ENCODE measurements at regions not wholly inside any gene's neighbourhood (a gene's known extent, or its start where the extent isn't known, plus 50 kb on each side); places are given as distances from the start of the nearest gene placed in this dataset.

GRCh38 chr11:134768463-134768862 lies 356.4 kb upstream of the B3GAT1 start:
- intact Hi-C loops (cut with DNase I; ENCODE audit: low total_unique reads) (no loop called here), in situ Hi-C loops (cut with MboI; ENCODE audit: low pct_ligation_motif_present in 1 of 4, low pct_unique_long_range_greater_than_20kb in 1 of 4, low sequenced_read_pairs in 3 of 4) (no loop called here)
- H3K4me3 ChIP-seq, result no peak overlapping the region
- WGBS, 2 donors (ENCODE audit: low coverage in 1 of 2), result 82 to 91% methylated on average over 1 of the region's 1 CpG
- H3K27me3 ChIP-seq, result peaks cover 3% of the 10 kb centered on the region
- DNase-seq, result no peak
- H3K27ac ChIP-seq, result no peak overlapping the region
- no peaks in the 10 kb centered on the region for H3K4me1 ChIP-seq
- H3K36me3 ChIP-seq, result no peaks in the 10 kb centered on the region
- peaks cover 0 to 4% of the 10 kb centered on the region in 2 donors for H3K9me3 ChIP-seq
- TF ChIP-seq POLR2AphosphoS5 (IDR thresholded peaks at IDR 0.05) (no peak), EP300 (IDR thresholded peaks at IDR 0.05; ENCODE audit: low read depth) (no peak), POLR2A (IDR thresholded peaks at IDR 0.05) (no peak)
- TF ChIP-seq, protein P1, sequence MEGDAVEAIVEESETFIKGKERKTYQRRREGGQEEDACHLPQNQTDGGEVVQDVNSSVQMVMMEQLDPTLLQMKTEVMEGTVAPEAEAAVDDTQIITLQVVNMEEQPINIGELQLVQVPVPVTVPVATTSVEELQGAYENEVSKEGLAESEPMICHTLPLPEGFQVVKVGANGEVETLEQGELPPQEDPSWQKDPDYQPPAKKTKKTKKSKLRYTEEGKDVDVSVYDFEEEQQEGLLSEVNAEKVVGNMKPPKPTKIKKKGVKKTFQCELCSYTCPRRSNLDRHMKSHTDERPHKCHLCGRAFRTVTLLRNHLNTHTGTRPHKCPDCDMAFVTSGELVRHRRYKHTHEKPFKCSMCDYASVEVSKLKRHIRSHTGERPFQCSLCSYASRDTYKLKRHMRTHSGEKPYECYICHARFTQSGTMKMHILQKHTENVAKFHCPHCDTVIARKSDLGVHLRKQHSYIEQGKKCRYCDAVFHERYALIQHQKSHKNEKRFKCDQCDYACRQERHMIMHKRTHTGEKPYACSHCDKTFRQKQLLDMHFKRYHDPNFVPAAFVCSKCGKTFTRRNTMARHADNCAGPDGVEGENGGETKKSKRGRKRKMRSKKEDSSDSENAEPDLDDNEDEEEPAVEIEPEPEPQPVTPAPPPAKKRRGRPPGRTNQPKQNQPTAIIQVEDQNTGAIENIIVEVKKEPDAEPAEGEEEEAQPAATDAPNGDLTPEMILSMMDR (IDR thresholded peaks at IDR 0.05), result no peak

DNA sequence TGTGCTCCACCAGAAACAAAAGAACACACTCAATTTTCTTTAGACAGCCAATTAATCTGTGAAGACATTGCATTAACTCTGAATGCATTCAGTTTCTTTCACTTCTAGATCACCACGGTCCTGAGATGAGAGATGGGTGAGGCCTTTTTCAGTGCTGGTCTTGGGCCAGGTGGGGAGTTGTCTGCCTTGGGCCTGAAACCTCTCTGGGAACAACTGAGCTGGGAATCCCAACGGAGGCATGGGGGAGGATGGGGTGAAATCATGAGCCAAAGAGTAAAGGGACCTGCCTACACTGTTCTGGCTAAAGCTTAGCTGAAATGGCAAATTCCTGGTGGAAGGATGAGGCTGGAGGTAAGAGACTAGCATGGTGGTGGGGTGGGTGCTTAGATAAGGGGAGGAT lies 353.5 kb upstream of the B3GAT1 start:
- Histone ChIP-seq H3K27ac (no peak overlapping the region), H3K27me3 (peaks cover 3% of the 10 kb centered on the region), H3K36me3 (no peaks in the 10 kb centered on the region), H3K9me3 (peaks cover 0 to 4% of the 10 kb centered on the region in 2 donors), H3K4me3 (no peak overlapping the region), H3K4me1 (no peaks in the 10 kb centered on the region)
- intact Hi-C loops (cut with DNase I; ENCODE audit: low total_unique reads), result no loop called here
- TF ChIP-seq, protein P1 (IDR thresholded peaks at IDR 0.05), result no peak
- TF ChIP-seq POLR2A (IDR thresholded peaks at IDR 0.05) (no peak), POLR2AphosphoS5 (IDR thresholded peaks at IDR 0.05) (no peak), EP300 (IDR thresholded peaks at IDR 0.05; ENCODE audit: low read depth) (no peak)
- no peak for DNase-seq
- 51 to 67% methylated on average over 1 to 2 of the region's 2 CpGs for WGBS, 2 donors (ENCODE audit: low coverage in 1 of 2)
- in situ Hi-C loops (cut with MboI; ENCODE audit: low pct_ligation_motif_present in 1 of 4, low pct_unique_long_range_greater_than_20kb in 1 of 4, low sequenced_read_pairs in 3 of 4), result no loop called here

DNA sequence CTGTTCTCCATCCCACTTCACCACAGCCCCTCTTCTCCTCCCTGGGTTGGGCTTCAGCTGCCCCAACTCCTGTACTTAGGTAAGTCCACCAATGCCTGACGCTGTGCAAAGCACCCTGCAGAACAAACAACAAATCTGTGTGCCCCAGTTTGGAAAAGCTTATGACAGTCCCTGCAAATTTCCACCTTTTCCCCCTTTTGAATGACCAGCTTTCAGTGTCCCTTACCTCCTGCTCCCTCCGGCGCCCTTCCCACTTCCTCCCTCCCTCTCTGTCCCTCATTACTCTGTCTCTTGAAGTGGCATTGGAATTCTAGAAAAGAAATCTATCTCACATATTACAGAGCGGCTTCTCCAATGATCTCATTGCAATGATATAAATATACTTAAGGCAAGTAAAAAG lies 352.9 kb upstream of the B3GAT1 start:
- no peaks in the 10 kb centered on the region for H3K4me1 ChIP-seq
- H3K27me3 ChIP-seq, result peaks cover 3% of the 10 kb centered on the region
- in situ Hi-C loops (cut with MboI; ENCODE audit: low pct_ligation_motif_present in 1 of 4, low pct_unique_long_range_greater_than_20kb in 1 of 4, low sequenced_read_pairs in 3 of 4), result no loop called here
- no peak overlapping the region for H3K4me3 ChIP-seq
- DNase-seq, result no peak
- 64 to 73% methylated on average over 4 of the region's 4 CpGs for WGBS, 2 donors (ENCODE audit: low coverage in 1 of 2)
- no peak overlapping the region for H3K27ac ChIP-seq
- intact Hi-C loops (cut with DNase I; ENCODE audit: low total_unique reads), result no loop called here
- peaks cover 0 to 4% of the 10 kb centered on the region in 2 donors for H3K9me3 ChIP-seq
- H3K36me3 ChIP-seq, result no peaks in the 10 kb centered on the region
- TF ChIP-seq, protein P1 (IDR thresholded peaks at IDR 0.05), result no peak
- TF ChIP-seq EP300 (IDR thresholded peaks at IDR 0.05; ENCODE audit: low read depth) (no peak), POLR2A (IDR thresholded peaks at IDR 0.05) (no peak), POLR2AphosphoS5 (IDR thresholded peaks at IDR 0.05) (no peak)

DNA sequence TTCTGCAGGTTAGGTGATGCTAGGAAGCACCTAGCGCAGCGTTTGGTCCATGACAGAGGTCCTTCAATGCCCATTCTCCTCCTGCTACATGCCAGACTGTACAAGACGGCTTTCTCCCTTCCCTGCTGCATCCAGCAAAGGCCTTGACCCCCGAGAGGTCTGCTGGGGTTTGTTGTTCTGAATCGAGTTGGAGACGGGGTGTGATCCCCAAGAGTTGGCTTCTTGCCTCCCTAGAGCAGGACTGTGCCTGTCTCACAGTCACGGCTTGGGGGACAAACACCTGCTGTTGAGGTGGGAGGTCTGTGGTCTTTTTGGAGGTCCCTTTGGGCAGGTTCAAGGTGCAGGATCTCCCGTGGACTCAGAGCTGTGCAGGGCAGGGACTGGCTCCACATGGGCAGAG lies 352.3 kb upstream of the B3GAT1 start:
- Histone ChIP-seq H3K9me3 (peaks cover 0 to 4% of the 10 kb centered on the region in 2 donors), H3K4me3 (no peak overlapping the region), H3K4me1 (no peaks in the 10 kb centered on the region), H3K27ac (no peak overlapping the region), H3K27me3 (peaks cover 3% of the 10 kb centered on the region), H3K36me3 (no peaks in the 10 kb centered on the region)
- DNase-seq, result no peak
- no peak for TF ChIP-seq EP300 (IDR thresholded peaks at IDR 0.05; ENCODE audit: low read depth)
- TF ChIP-seq, protein P1 (IDR thresholded peaks at IDR 0.05), result no peak
- no peak for TF ChIP-seq POLR2A (IDR thresholded peaks at IDR 0.05)
- TF ChIP-seq POLR2AphosphoS5 (IDR thresholded peaks at IDR 0.05), result no peak
- 81% methylated on average over 8 of the region's 8 CpGs; no CpG with 5 or more reads in 1 of the 2 donors for WGBS, 2 donors (ENCODE audit: low coverage in 1 of 2)
- intact Hi-C loops (cut with DNase I; ENCODE audit: low total_unique reads), result no loop called here
- in situ Hi-C loops (cut with MboI; ENCODE audit: low pct_ligation_motif_present in 1 of 4, low pct_unique_long_range_greater_than_20kb in 1 of 4, low sequenced_read_pairs in 3 of 4), result no loop called here
